Left ventricle myocardium inferior (tissue), 1 donor: ENCODE measurements at regions not wholly inside any gene's neighbourhood (a gene's known extent, or its start where the extent isn't known, plus 50 kb on each side); places are given as distances from the start of the nearest gene placed in this dataset.

Source experiments
- DNase-seq: peaks from one replicate; pipeline ENCODE4 v3.0.0-alpha.2; 2020
- H3K27ac ChIP-seq: fragments of 200-600 bp; replicated peaks from 2 replicates; pipeline ENCODE4 v1.8.0; 2021
- H3K27me3 ChIP-seq: fragments of 200-600 bp; 2 replicates; pipeline ENCODE4 v1.8.0; 2021; ENCODE audit warnings: low read depth
- H3K36me3 ChIP-seq: fragments of 200-600 bp; 2 replicates; pipeline ENCODE4 v1.8.0; 2021
- H3K4me1 ChIP-seq: fragments of 200-600 bp; 2 replicates; pipeline ENCODE4 v1.8.0; 2021
- H3K4me3 ChIP-seq: fragments of 200-600 bp; 2 replicates; pipeline ENCODE4 v1.8.0; 2021; ENCODE audit warnings: mild to moderate bottlenecking, moderate library complexity
- H3K9me3 ChIP-seq: fragments of 200-600 bp; replicated peaks from 2 replicates; pipeline ENCODE4 v1.8.0; 2021
- intact Hi-C: fragments of 100-400 bp; cut with micrococcal nuclease; formaldehyde crosslinking; loops from one replicate; pipeline ENCODE4 v1.11.0; 2022
- TF ChIP-seq, protein P1 (sequence below): fragments of 200-600 bp; IDR thresholded peaks from 2 replicates; pipeline ENCODE4 v1.8.0; 2021; ENCODE audit warnings: antibody characterized with exemption, mild to moderate bottlenecking, borderline replicate concordance
- donor health status: DM: no; HTN: yes; CAD: no; lungs with severe emphysema.

GRCh38 chrX:10851809-10852208 lies 231.4 kb upstream of the MID1 start:
- Histone ChIP-seq H3K4me3 (no peak overlapping the region), H3K27ac (no peak overlapping the region), H3K36me3 (no peaks in the 10 kb centered on the region), H3K9me3 (no peaks in the 10 kb centered on the region), H3K27me3 (no peaks in the 10 kb centered on the region), H3K4me1 (no peaks in the 10 kb centered on the region)
- no peak for DNase-seq
- TF ChIP-seq, protein P1, sequence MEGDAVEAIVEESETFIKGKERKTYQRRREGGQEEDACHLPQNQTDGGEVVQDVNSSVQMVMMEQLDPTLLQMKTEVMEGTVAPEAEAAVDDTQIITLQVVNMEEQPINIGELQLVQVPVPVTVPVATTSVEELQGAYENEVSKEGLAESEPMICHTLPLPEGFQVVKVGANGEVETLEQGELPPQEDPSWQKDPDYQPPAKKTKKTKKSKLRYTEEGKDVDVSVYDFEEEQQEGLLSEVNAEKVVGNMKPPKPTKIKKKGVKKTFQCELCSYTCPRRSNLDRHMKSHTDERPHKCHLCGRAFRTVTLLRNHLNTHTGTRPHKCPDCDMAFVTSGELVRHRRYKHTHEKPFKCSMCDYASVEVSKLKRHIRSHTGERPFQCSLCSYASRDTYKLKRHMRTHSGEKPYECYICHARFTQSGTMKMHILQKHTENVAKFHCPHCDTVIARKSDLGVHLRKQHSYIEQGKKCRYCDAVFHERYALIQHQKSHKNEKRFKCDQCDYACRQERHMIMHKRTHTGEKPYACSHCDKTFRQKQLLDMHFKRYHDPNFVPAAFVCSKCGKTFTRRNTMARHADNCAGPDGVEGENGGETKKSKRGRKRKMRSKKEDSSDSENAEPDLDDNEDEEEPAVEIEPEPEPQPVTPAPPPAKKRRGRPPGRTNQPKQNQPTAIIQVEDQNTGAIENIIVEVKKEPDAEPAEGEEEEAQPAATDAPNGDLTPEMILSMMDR: no peak
- intact Hi-C loops: no loop called here

GRCh38 chrX:10854594-10854993 lies 234.2 kb upstream of the MID1 start:
- intact Hi-C loops: no loop called here
- Histone ChIP-seq H3K4me1 (no peaks in the 10 kb centered on the region), H3K4me3 (no peak overlapping the region), H3K27me3 (no peaks in the 10 kb centered on the region), H3K36me3 (no peaks in the 10 kb centered on the region), H3K27ac (peak overlapping the region; percentile 48), H3K9me3 (no peaks in the 10 kb centered on the region)
- TF ChIP-seq, protein P1: no peak
- no peak for DNase-seq

- peak overlapping the region; percentile 48 for H3K27ac ChIP-seq
- H3K27me3 ChIP-seq: no peaks in the 10 kb centered on the region
- no peaks in the 10 kb centered on the region for H3K4me1 ChIP-seq
- TF ChIP-seq, protein P1: no peak
- no peak for DNase-seq
- H3K36me3 ChIP-seq: no peaks in the 10 kb centered on the region
- intact Hi-C loops: no loop called here
- no peaks in the 10 kb centered on the region for H3K9me3 ChIP-seq
- no peak overlapping the region for H3K4me3 ChIP-seq
Measured at GRCh38 chrX:10855845-10856244, 235.5 kb upstream of the MID1 start.

DNA sequence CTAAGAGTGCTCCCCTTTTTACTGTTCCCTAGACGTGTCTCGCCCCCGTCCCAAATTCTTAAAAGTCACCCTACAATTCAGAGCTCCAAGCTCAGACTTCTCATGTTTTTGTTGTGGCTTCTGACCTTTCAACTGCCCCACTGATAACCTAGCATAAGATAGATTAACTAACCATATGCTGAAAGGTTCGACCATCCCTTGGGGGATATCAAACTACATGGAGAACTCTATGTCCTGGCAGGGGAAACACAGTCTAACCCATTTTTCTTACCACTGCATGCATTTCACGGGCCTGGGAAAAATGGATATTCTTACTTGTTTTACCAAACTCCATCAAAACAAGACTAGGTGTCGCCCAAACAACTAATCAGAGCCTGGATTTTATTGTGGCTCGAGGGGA lies 236.4 kb upstream of the MID1 start:
- TF ChIP-seq, protein P1: no peak
- Histone ChIP-seq H3K27me3 (no peaks in the 10 kb centered on the region), H3K9me3 (no peaks in the 10 kb centered on the region), H3K4me1 (no peaks in the 10 kb centered on the region), H3K36me3 (no peaks in the 10 kb centered on the region), H3K27ac (peak overlapping the region; percentile 48), H3K4me3 (no peak overlapping the region)
- intact Hi-C loops: no loop called here
- no peak for DNase-seq

DNA sequence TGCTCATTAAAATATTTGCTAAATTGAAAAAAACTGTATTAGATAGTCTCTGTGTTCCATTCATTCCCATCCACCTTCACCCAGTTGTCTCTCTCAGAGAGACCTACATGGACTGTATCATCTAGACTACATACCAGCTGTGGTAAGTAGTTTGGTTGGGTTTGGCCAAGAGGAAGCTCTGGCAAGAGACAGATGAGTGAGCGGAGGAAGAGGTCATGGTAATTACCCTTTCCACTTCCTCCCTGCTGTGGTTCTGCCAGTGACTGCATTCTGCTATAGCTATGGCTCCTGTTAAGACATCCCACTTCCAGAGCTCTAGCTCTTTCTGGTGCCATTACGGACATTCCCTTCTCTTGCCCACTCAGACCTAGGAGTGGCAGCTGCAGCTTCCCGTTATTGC lies 239.0 kb upstream of the MID1 start:
- intact Hi-C loops: no loop called here
- Histone ChIP-seq H3K4me3 (no peak overlapping the region), H3K4me1 (no peaks in the 10 kb centered on the region), H3K27me3 (no peaks in the 10 kb centered on the region), H3K36me3 (no peaks in the 10 kb centered on the region), H3K9me3 (no peaks in the 10 kb centered on the region), H3K27ac (no peak overlapping the region)
- no peak for DNase-seq
- TF ChIP-seq, protein P1: no peak

- H3K27me3 ChIP-seq: no peaks in the 10 kb centered on the region
- H3K27ac ChIP-seq: no peak overlapping the region
- H3K4me3 ChIP-seq: no peak overlapping the region
- no peaks in the 10 kb centered on the region for H3K36me3 ChIP-seq
- intact Hi-C loops: no loop called here
- no peaks in the 10 kb centered on the region for H3K4me1 ChIP-seq
- TF ChIP-seq, protein P1: no peak
- DNase-seq: no peak
- no peaks in the 10 kb centered on the region for H3K9me3 ChIP-seq
Measured at GRCh38 chrX:10875995-10876394, 235.1 kb upstream of the HCCS start.
